HG02885 (cell line): ENCODE measurements at regions not wholly inside any gene's neighbourhood (a gene's known extent, or its start where the extent isn't known, plus 50 kb on each side); places are given as distances from the start of the nearest gene placed in this dataset.

Experiments
- ATAC-seq: cut with Tn5 transposase; IDR thresholded peaks from one replicate; pipeline ENCODE4 v1.9.1; 2021; ENCODE audit warnings: mild to moderate bottlenecking; ENCODE audit not compliant: unreplicated experiment, poor library complexity

DNA sequence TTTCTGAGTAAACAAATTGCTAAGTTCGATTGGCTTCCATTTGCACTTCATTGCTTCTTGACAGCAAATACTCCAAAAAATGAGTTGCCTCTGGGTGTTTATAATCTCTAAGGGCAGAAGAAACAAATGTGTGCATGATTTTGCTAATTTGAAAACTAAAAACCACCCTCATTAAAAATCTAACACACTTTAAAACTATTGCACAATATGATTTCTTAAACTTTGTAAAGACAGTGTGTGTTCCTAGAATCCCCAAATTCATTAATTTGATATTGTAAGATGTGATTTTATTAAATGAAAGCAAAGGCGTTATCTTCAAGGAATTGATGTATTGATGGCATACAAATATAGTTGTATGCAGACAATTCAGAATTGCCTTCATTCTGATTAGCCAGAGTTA lies 350.9 kb downstream of the OLFM3 start:
- no peak for ATAC-seq

DNA sequence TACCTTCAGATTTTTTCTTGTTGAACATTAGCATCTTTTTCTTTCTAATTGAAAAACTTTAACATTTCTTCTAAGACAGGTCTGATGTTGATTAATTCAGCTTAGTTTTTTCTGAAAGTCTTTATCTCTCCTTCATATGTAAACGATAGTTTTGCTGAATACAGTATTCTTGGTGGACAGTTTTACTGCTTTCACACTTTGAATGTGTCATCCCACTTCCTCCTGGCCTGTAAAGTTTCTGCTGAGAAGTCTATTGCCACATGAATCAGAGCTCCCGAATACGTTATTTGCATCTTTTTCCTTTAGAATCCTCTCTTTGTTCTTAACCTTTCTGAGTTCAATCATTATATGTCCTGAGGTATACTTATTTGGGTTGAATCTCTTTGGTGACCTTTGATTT lies 344.2 kb downstream of the OLFM3 start:
- ATAC-seq, result no peak

- no peak for ATAC-seq
These were observed 343.2 kb downstream of the OLFM3 start for GRCh38 chr1:101653482-101653946.

GRCh38 chr1:101664726-101665125 lies 332.0 kb downstream of the OLFM3 start:
- ATAC-seq, result no peak

- ATAC-seq, result no peak
These were observed 329.0 kb downstream of the OLFM3 start for GRCh38 chr1:101667761-101668160.

DNA sequence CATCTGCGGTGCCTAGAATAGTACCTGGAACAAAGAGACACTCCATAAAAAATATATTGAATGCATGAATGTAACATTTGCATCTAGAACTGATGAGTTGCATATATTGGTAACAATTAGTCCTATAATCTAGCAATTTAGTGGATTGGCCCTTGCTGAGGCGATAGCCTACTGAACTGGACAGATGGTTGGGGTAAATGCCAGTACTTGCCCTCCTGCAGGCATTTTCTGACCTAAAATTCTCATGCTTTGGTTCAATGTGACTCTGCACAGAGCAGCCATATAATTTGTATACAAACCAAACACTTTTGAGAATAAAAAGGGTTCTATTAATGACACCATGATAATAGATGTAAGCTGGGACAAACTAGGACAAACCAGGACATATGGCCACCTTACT lies 313.6 kb downstream of the OLFM3 start:
- ATAC-seq, result no peak

DNA sequence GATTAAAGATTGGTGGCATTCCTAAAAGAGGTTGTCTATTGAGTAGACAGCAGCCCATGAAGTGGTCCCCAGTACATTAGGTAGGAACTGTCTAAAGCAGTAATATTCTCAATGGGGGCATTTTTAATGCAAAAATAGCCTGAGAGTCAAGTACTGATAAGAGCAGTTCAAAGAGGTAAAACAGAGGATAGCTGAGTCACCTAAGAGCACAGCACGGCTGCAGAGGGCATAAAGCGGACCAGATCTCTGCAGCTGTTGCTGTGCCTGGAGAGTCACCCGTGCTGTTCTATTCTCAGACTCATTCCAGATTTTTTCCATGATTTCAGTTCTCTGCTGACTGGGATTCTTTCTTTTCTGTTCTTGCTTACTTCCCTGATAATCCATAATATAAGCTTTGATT lies 313.2 kb downstream of the OLFM3 start:
- no peak for ATAC-seq

GRCh38 chr1:101697072-101697471 lies 299.7 kb downstream of the OLFM3 start:
- ATAC-seq, result peak; percentile 50

DNA sequence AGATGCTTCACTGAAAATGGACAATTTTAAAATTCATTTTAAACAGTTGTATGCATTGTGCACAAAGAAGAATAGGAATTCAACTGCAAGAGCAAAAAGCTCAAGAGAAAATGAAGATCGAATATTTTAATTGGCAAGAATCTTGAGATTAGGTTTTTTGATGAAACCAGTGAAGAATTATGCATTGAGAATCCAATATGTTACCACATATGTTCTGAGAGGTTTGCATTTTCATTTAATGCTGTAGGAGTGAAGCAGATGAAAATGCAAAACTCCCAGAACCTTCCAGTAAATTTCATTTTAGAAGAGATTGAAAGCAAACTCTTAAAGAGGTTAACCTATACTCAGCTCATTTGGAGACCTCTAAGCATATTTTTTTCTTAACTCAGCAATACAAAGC lies 298.0 kb downstream of the OLFM3 start:
- no peak for ATAC-seq

- ATAC-seq, result no peak
These were observed 291.8 kb downstream of the OLFM3 start for GRCh38 chr1:101704895-101705294.

GRCh38 chr1:101706366-101706765 lies 290.4 kb downstream of the OLFM3 start:
- no peak for ATAC-seq

DNA sequence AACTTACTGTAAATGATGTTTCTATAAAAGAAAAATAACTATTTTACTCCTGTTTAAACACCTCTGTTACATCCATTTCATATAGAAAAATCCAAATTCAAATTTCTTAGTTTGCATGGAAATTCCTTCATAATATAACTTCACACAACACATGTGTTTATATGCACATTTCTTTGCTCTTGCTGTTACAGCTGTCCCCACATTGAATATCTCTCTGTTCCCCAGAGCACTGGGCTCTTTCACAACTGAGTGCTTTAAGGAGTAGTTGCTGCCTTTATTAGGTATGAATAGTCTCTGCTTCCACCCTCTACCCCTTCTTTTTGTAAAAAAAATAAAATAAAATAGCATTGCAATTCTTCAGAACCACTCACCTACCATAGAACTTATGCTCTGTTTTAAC lies 287.0 kb downstream of the OLFM3 start:
- no peak for ATAC-seq

GRCh38 chr1:101713760-101714159 lies 283.0 kb downstream of the OLFM3 start:
- no peak for ATAC-seq

GRCh38 chr1:101723415-101723814 lies 273.3 kb downstream of the OLFM3 start:
- ATAC-seq, result peak; percentile 27

GRCh38 chr1:101728029-101728428 lies 268.7 kb downstream of the OLFM3 start:
- ATAC-seq, result peak; percentile 97

GRCh38 chr1:101730559-101730958 lies 266.2 kb downstream of the OLFM3 start:
- ATAC-seq, result no peak

- ATAC-seq, result peak; percentile 52
These were observed 264.5 kb downstream of the OLFM3 start for GRCh38 chr1:101732261-101732660.

- ATAC-seq, result no peak
These were observed 263.4 kb downstream of the OLFM3 start for GRCh38 chr1:101733340-101733739.

- no peak for ATAC-seq
These were observed 258.3 kb downstream of the OLFM3 start for GRCh38 chr1:101738475-101738874.

DNA sequence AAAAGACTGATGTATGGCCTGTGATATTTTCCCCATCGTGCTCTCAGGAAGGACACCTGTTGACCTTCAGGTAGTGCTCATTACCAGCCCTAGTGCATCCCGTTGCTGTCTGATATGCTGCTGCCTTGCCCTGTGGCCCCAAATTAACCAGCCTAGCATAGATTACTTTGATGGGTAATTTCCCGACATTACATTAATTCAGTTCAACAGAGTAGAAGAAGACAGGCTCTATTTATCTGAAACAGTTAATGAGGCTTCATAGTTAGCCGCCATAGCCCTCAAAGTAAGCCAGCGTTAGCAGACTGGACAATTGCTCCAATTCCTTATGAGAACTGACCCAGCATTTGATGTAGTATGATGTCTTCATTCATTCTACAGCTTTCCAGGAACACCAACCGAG lies 257.6 kb downstream of the OLFM3 start:
- no peak for ATAC-seq

DNA sequence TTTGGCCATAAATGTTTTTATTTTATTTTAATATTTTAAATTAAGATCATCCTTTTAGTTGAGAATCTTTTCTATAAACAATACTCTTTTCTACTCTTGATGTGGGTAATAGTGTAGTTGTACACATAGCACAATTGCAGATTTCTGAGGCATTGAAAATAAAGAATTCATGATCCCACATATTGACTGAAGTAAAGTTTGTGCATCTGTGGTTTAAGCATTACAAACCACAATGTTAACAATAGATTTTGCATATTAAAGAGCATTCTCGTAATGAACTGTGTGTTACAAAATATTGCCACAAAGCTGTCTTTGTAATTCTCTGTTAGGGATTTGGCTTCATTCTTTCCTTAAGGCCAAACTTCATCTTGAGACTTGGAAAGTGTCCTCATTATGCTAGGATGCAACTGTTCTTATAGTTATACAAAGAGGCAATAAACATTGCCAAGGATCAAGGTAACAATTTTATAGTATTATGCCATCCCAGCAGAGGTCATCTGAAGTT lies 256.8 kb downstream of the OLFM3 start:
- no peak for ATAC-seq

DNA sequence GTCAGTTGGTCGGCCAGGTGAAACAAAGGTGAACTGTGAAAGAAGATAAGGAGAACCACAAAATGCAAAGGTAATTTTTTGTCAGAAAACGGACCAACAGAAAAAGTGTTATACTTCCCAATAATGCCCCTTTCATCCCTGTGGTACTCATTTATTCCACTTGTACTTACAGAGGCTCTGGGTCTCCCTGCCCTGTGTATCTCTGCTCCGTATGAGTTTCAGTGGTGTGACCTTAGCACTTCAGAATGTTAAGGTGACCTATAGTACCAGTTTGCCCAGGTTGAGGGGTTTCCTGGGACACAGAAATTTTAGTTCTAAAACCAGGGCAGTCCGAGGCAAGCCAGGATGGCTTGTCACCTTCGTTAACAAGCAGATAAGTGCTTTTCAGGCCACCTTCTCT lies 254.8 kb downstream of the OLFM3 start:
- no peak for ATAC-seq

- no peak for ATAC-seq
These were observed 254.2 kb downstream of the OLFM3 start for GRCh38 chr1:101742509-101742908.
